LNCaP clone FGC (cell line): ENCODE measurements at regions not wholly inside any gene's neighbourhood (a gene's known extent, or its start where the extent isn't known, plus 50 kb on each side); places are given as distances from the start of the nearest gene placed in this dataset.

Experiments
- DNase-seq: peaks from one replicate; pipeline ENCODE4 v3.0.0-alpha.2; 2011; ENCODE audit warnings: low read depth
- H3K4me3 ChIP-seq: 2 replicates; pipeline ENCODE4 v1.5.1; 2011; ENCODE audit warnings: mild to moderate bottlenecking, low read depth, low read length, control low read depth
- TF ChIP-seq, protein P1 (sequence below): IDR thresholded peaks from 2 replicates; pipeline ENCODE4 v1.5.1; 2012; ENCODE audit warnings: mild to moderate bottlenecking; ENCODE audit not compliant: control insufficient read depth, insufficient read depth; ENCODE audit errors: extremely low read depth

DNA sequence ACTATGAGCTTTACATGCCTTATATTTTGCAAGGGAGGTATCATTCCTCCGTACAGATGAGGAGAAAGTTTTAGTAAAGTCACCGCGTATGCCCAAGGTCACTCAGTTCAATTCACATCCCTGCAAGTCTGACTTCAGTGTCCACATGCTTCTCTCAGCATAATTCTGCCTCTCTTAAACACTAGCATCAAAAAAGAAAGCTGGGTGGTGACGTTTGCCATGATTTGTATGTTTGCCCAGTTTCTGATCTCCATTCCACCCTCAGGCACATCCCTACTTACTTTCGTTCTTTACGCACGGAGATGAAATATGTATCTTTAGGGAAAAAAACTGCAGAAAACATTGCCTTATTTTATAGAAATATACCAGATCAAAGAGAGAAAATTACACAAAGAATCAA, 129.2 kb upstream of the PTPRM start:
- TF ChIP-seq, protein P1, sequence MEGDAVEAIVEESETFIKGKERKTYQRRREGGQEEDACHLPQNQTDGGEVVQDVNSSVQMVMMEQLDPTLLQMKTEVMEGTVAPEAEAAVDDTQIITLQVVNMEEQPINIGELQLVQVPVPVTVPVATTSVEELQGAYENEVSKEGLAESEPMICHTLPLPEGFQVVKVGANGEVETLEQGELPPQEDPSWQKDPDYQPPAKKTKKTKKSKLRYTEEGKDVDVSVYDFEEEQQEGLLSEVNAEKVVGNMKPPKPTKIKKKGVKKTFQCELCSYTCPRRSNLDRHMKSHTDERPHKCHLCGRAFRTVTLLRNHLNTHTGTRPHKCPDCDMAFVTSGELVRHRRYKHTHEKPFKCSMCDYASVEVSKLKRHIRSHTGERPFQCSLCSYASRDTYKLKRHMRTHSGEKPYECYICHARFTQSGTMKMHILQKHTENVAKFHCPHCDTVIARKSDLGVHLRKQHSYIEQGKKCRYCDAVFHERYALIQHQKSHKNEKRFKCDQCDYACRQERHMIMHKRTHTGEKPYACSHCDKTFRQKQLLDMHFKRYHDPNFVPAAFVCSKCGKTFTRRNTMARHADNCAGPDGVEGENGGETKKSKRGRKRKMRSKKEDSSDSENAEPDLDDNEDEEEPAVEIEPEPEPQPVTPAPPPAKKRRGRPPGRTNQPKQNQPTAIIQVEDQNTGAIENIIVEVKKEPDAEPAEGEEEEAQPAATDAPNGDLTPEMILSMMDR, result no peak
- H3K4me3 ChIP-seq, result no peak overlapping the region
- no peak for DNase-seq

DNA sequence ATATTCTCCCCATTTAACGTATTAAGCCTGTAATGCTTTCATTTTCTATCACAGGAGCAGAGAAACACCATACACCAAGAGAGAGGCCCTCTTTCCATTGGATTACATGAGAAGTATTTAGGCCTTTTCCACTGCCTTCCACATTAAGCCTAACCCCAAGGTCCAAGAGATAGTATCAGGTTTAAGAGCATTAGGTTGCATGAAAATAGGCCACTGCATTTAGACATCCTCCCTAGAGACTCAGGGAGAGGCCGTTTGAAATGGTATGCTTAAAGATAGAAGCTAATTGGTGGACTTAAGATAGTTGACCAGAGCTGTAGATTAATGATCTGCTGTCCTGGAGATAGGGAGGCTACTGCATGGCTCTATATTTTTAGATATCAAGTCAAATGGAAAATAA, 128.5 kb upstream of the PTPRM start:
- no peak overlapping the region for H3K4me3 ChIP-seq
- DNase-seq, result no peak
- TF ChIP-seq, protein P1, result no peak

- H3K4me3 ChIP-seq, result no peak overlapping the region
- no peak for DNase-seq
- TF ChIP-seq, protein P1, result no peak
Observed at GRCh38 chr18:7447318-7448028, 119.6 kb upstream of the PTPRM start.

DNA sequence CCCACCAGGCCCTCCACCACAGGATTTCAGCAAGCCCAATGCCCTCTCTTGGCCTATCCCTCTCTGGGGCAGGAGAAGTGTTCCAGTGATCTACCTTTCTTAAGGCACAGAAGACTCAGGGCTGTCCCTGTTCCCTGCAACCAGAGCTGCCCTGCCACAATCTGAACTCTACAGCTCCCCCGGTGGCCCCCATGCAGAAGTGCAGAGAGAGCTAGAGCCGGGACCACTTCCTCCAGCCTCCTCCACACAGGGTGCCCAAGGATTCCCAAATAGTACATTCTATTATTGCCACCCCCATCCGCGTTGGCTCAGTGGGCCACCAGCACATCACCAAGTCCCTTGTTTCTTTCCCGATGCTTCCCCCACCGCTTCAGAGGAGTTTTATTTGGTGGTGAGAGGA, 114.8 kb upstream of the PTPRM start:
- no peak overlapping the region for H3K4me3 ChIP-seq
- DNase-seq, result no peak
- TF ChIP-seq, protein P1, result peak; percentile 59

- no peak overlapping the region for H3K4me3 ChIP-seq
- TF ChIP-seq, protein P1, result no peak
Observed at GRCh38 chr18:7454429-7454828, 112.7 kb upstream of the PTPRM start.

DNA sequence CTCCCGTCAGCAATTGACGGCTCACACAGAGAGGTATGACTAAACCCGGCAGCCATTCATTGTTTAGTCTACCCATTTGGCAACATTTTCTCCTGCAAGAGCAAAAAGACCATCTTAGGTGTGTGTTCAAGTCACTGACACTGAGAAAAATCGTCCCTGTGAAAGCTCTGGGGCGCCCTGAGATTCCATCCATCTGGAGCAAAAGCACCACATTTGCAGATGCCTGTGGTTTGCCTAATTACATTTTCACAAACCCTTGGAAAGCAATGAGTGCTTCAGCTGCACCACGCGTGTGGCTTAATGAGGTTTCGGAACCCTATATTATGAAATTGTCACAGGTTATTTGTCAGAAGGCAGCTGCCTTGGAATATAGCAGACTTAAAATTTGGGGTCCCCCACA, 110.7 kb upstream of the PTPRM start:
- TF ChIP-seq, protein P1, result no peak
- DNase-seq, result no peak
- H3K4me3 ChIP-seq, result no peak overlapping the region

More at GRCh38 chr18:7454429-7454828, 112.7 kb upstream of the PTPRM start:
- no peak for DNase-seq

- H3K4me3 ChIP-seq, result no peak overlapping the region
- TF ChIP-seq, protein P1, result no peak
- DNase-seq, result no peak
Observed at GRCh38 chr18:7457262-7457661, 109.9 kb upstream of the PTPRM start.
